Peyer's patch (tissue), 4 donors: ENCODE measurements at regions not wholly inside any gene's neighbourhood (a gene's known extent, or its start where the extent isn't known, plus 50 kb on each side); places are given as distances from the start of the nearest gene placed in this dataset.
"Not testable (repeated sequence)": the region's sequence is repeated elsewhere in the genome, so short reads cannot be mapped to it uniquely, and the experiment has no call there.

Experiments used
- DNase-seq, 3 donors: peaks; one replicate each; pipeline ENCODE4 v3.0.0-alpha.2; 2017 to 2019
- H3K27ac ChIP-seq, 4 donors: fragments of 200-600 bp; sonication (generic); one replicate each; pipeline ENCODE4 v1.5.1; 2016 to 2019
- H3K27me3 ChIP-seq, 2 donors: fragments of 200-600 bp; sonication (generic); one replicate each; pipeline ENCODE4 v1.5.1; 2019
- H3K36me3 ChIP-seq, 3 donors: fragments of 200-600 bp; sonication (generic); one replicate each; pipeline ENCODE4 v1.5.1; 2016 to 2019
- H3K4me1 ChIP-seq, 4 donors: fragments of 200-600 bp; sonication (generic); one replicate each; pipeline ENCODE4 v1.5.1; 2016 to 2019
- H3K4me3 ChIP-seq, 4 donors: fragments of 200-600 bp; sonication (generic); 1 replicate in 3 of 4; 2 replicates in 1 of 4; pipeline ENCODE4 v1.5.1; 2016 to 2019; ENCODE audit warnings: mild to moderate bottlenecking in 1 of 4
- H3K9me3 ChIP-seq, 4 donors: fragments of 200-600 bp; sonication (generic); one replicate each; pipeline ENCODE4 v1.5.1; 2016 to 2019; ENCODE audit warnings: mild to moderate bottlenecking in 1 of 4
- POLR2A ChIP-seq, 2 donors: fragments of 450-650 bp; IDR thresholded peaks; one replicate each; pipeline ENCODE4 v1.5.1; 2017; ENCODE audit warnings: antibody characterized with exemption in 2 of 2, mild to moderate bottlenecking in 2 of 2, moderate library complexity in 2 of 2
- TF ChIP-seq, protein P1 (sequence below), 6 experiments: fragments of 450-650 bp in 4 of 6; fragments of 200-600 bp in 2 of 6; sonication (generic) in 1 of 6; IDR thresholded peaks; one replicate each; pipeline ENCODE4 v1.5.1; 2017 to 2019; ENCODE audit warnings: antibody characterized with exemption in 6 of 6, mild to moderate bottlenecking in 3 of 6, moderate library complexity in 1 of 6

DNA sequence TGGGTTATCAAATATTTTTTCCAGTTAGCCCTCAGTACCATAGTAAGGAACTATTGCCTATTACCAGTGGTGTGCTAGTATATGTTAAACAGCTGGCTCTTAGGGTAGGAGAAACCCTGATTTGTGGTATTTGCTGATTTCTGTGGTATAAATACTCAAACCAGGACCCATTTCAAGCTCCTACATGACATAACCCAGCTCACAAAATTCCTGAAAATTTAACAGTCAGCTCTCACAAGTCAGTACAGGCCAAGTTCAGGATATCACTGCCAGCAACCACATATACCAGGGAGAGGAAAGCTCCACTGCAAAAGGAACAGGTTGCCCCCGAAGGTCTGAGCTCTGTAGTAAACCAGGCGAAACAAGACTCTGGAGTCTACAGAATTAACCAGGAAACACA lies 315.3 kb downstream of the NOVA1 start:
- H3K27ac ChIP-seq = no peak overlapping the region
- TF ChIP-seq, protein P1, sequence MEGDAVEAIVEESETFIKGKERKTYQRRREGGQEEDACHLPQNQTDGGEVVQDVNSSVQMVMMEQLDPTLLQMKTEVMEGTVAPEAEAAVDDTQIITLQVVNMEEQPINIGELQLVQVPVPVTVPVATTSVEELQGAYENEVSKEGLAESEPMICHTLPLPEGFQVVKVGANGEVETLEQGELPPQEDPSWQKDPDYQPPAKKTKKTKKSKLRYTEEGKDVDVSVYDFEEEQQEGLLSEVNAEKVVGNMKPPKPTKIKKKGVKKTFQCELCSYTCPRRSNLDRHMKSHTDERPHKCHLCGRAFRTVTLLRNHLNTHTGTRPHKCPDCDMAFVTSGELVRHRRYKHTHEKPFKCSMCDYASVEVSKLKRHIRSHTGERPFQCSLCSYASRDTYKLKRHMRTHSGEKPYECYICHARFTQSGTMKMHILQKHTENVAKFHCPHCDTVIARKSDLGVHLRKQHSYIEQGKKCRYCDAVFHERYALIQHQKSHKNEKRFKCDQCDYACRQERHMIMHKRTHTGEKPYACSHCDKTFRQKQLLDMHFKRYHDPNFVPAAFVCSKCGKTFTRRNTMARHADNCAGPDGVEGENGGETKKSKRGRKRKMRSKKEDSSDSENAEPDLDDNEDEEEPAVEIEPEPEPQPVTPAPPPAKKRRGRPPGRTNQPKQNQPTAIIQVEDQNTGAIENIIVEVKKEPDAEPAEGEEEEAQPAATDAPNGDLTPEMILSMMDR (IDR thresholded peaks at IDR 0.05) = no peak
- TF ChIP-seq POLR2A (IDR thresholded peaks at IDR 0.05) = no peak
- DNase-seq = no peak

DNA sequence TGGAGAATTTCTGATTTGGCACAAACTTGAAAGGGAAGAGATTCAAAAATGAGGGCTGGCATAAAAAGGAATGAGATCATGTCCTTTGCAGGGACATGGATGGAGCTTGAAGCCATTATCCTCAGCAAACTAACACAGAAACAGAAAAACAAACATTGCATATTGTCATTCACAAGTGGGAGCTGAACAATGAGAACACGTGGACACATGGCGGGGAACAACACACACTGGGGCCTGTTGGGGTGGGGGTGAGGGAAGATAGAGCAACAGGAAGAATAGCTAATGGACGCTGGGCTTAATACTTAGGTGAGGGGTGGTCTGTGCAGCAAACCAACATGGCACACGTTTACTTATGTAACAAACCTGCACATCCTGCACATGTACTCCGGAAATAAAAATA lies 315.8 kb downstream of the NOVA1 start:
- not testable (repeated sequence) for H3K27ac ChIP-seq, H3K36me3 ChIP-seq, DNase-seq, H3K27me3 ChIP-seq, H3K9me3 ChIP-seq, H3K4me3 ChIP-seq, H3K4me1 ChIP-seq

More for the DNA sequence above, 315.3 kb downstream of the NOVA1 start:
- Histone ChIP-seq H3K27me3 (no peaks in the 10 kb centered on the region), H3K36me3 (no peaks in the 10 kb centered on the region), H3K4me3 (no peak overlapping the region), H3K4me1 (peaks cover 0 to 10% (median 0%) of the 10 kb centered on the region in 4 donors), H3K9me3 (no peaks in the 10 kb centered on the region)

DNA sequence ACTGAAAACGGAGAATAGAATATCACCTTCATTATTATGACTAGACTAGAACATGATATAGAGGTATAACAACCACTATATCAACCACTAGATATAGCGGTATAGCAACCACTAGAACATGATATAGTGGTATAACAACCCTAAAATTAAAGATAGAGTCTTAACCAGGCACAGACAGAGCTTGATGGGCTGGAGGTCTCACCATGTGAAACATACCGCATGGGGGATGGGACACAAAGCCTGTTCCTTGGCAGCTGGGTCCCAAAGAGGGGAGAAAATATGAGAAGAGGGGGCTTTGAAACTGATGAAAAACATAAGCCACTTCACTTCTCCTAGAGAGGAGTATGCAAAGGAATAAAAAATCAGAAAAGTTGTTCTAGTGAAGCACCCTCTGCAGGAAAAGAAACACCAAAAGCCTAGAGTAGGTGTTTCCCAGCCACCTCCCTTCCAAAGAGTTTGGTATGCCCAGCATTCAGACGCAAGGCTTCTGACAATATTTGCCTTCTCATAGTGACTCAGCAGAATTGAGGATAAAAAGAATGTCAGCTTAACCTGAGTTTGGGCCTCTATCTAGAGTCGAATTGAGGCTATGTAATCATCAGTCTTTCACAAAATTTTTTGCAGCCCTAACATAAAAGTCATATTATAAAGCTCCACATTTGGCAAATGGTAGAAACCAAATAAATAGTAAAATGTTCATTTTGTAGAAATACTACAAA lies 316.4 kb downstream of the NOVA1 start:
- H3K9me3 ChIP-seq = no peaks in the 10 kb centered on the region
- H3K27me3 ChIP-seq = no peaks in the 10 kb centered on the region
- H3K36me3 ChIP-seq = no peaks in the 10 kb centered on the region
- no peak overlapping the region for H3K4me3 ChIP-seq
- TF ChIP-seq POLR2A (IDR thresholded peaks at IDR 0.05) = no peak
- TF ChIP-seq, protein P1 (IDR thresholded peaks at IDR 0.05) = no peak
- no peak for DNase-seq
- H3K4me1 ChIP-seq = peaks cover 0 to 6% (median 0%) of the 10 kb centered on the region in 4 donors
- no peak overlapping the region for H3K27ac ChIP-seq

DNA sequence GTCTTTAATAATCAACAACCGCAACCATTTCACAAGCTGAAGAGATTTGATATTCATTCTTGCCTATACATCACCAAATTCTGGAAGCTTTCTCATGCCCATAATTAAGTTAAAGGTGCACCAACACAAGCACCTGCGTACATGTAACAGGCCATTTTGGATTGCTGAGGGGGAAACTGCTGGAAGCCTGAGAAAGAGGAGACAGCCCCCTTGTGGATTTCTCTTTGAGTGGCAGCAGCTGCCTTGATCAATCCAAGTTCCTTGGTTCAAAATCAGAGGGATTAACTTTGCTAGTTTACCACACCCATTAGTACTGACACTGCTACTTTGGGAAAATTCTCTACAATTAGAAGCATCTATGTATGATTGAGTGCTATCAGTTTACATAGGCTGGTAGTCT lies 321.1 kb downstream of the NOVA1 start:
- no peak for TF ChIP-seq POLR2A (IDR thresholded peaks at IDR 0.05)
- TF ChIP-seq, protein P1 (IDR thresholded peaks at IDR 0.05) = no peak
- no peaks in the 10 kb centered on the region for H3K9me3 ChIP-seq
- H3K36me3 ChIP-seq = no peaks in the 10 kb centered on the region
- H3K27ac ChIP-seq = no peak overlapping the region
- H3K4me3 ChIP-seq = no peak overlapping the region
- no peak for DNase-seq
- no peaks in the 10 kb centered on the region for H3K27me3 ChIP-seq
- no peaks in the 10 kb centered on the region for H3K4me1 ChIP-seq

DNA sequence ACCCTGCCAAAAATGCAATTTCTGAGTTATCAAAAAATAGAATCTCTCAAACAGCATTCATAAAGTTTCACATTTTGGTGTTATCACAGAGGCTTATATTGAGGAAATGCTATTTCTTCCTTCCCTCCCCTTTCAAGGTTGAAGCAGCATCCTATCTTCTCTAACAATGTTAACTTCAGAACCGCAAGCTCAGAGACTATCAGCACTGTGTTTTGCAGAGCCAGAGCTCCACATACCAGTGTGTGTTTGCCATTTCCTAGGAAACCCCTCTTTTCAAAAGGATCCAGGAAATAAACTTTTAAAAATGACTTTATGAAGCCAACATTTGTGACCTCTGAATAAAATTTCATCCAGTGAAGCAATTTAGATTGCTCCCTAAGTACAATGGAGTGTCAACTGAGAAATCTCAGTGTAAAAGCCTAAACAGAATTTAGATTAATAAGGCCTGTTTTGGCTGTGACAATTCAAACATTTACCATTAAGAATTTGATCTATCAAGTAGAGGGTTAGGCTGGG lies 332.6 kb downstream of the NOVA1 start:
- Histone ChIP-seq H3K9me3 (no peaks in the 10 kb centered on the region), H3K36me3 (no peaks in the 10 kb centered on the region), H3K4me3 (no peak overlapping the region), H3K27me3 (no peaks in the 10 kb centered on the region), H3K27ac (no peak overlapping the region), H3K4me1 (no peaks in the 10 kb centered on the region)
- no peak for DNase-seq
- TF ChIP-seq, protein P1 (IDR thresholded peaks at IDR 0.05) = no peak
- TF ChIP-seq POLR2A (IDR thresholded peaks at IDR 0.05) = no peak

DNA sequence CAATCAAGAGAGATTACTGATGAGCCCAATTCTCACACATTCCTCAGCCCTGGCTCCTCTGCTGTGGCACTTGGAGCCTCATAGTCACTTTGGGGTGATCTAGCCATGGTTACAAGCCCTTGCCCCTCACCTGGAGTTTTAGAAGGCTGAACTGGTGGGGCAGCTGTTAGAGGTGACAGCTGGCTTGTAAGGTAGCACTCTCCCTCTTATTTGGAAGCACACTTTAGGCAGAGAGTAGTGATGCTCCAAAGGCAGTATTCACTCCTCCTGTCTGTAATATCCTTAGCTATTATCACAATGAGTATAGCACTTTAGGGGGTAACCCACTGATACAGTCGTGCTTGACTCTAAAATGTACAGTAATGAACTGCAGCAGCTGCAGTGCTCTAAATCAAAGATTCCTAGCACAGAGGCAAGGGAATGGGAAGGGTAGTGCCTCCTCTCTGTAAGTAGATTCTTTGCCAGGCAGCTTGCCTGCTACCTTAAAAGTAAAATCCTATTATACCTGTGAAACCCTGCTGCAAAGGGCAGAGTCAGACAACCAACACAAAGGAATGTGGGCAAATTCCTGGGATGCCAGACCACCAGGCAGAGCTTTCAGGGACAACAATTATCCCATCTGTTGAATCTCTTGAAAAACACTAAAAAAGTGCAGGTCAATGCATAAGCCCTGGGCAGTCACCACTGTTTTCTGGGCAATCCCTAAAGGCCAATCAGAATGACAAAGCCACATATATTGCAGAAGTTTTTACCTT lies 336.3 kb downstream of the NOVA1 start:
- H3K27ac ChIP-seq = no peak overlapping the region
- no peak for TF ChIP-seq POLR2A (IDR thresholded peaks at IDR 0.05)
- TF ChIP-seq, protein P1 (IDR thresholded peaks at IDR 0.05) = no peak
- no peaks in the 10 kb centered on the region for H3K9me3 ChIP-seq
- H3K4me3 ChIP-seq = no peak overlapping the region
- H3K27me3 ChIP-seq = no peaks in the 10 kb centered on the region
- no peak for DNase-seq
- no peaks in the 10 kb centered on the region for H3K4me1 ChIP-seq
- no peaks in the 10 kb centered on the region for H3K36me3 ChIP-seq
